ENCODE measurements at regions not wholly inside any gene's neighbourhood (a gene's known extent, or its start where the extent isn't known, plus 50 kb on each side); places are given as distances from the start of the nearest gene placed in this dataset.

GRCh38 chr7:17042211-17042610 is 160.4 kb upstream of the AGR3 start:
- DNase-seq (ENCODE audit: low read depth, low spot score) = no peak
- no peaks in the 10 kb centered on the region for H3K9me2 ChIP-seq (ENCODE audit: insufficient read depth)
- intact Hi-C loops (cut with micrococcal nuclease) = no loop called here
- H3K4me3 ChIP-seq (replicated peaks in 1 of 2; ENCODE audit: low read depth in 1 of 2, low read length in 2 of 2) = no peak overlapping the region
- CTCF ChIA-PET = no interaction called here
- H3K4me1 ChIP-seq (ENCODE audit: control insufficient read depth in 1 of 2, insufficient read depth in 2 of 2, low read length in 2 of 2) = peaks cover 0 to 2% of the 10 kb centered on the region in 2 experiments; a peak in 1 of 4 replicates
- H3K27ac ChIP-seq (ENCODE audit: low read depth, low read length) = no peak overlapping the region
- H3K9me3 ChIP-seq (ENCODE audit: control insufficient read depth in 1 of 2, insufficient read depth in 1 of 2, low read depth in 1 of 2, low read length in 2 of 2) = no peaks in the 10 kb centered on the region
- no peak for TF ChIP-seq CBX3 (IDR thresholded peaks at IDR 0.05; ENCODE audit: low read depth)
- H4K20me1 ChIP-seq (ENCODE audit: insufficient read depth) = no peaks in the 10 kb centered on the region
- H3K9ac ChIP-seq (ENCODE audit: low read length) = no peak overlapping the region
- BruUV-seq (replicated peaks) = no TSS peak
- no peak for ATAC-seq
- POLR2A ChIA-PET = no interaction called here
- RAD21 ChIA-PET (ENCODE audit: low non-redundant PET in 1 of 2, low total read pairs in 2 of 2, uncharacterized antibody in 2 of 2, unreplicated experiment in 2 of 2) = no interaction called here
- peak overlapping the region; percentile 6 for H2AFZ ChIP-seq (ENCODE audit: low read depth, low read length, poor library complexity, severe bottlenecking)
- no peaks in the 10 kb centered on the region for H3K79me2 ChIP-seq (ENCODE audit: insufficient read depth, low read length)
- no peaks in the 10 kb centered on the region for H3K27me3 ChIP-seq (ENCODE audit: insufficient read depth, low read length)
- no peaks in the 10 kb centered on the region for H3K36me3 ChIP-seq (ENCODE audit: control insufficient read depth in 1 of 2, insufficient read depth in 2 of 2, low read length in 2 of 2)
- H3K4me2 ChIP-seq (ENCODE audit: low read length) = no peak overlapping the region

- Histone ChIP-seq H3K27me3 (ENCODE audit: insufficient read depth, low read length) (no peaks in the 10 kb centered on the region), H2AFZ (ENCODE audit: low read depth, low read length, poor library complexity, severe bottlenecking) (no peak overlapping the region), H3K9me2 (ENCODE audit: insufficient read depth) (no peaks in the 10 kb centered on the region), H3K4me1 (ENCODE audit: control insufficient read depth in 1 of 2, insufficient read depth in 2 of 2, low read length in 2 of 2) (peaks cover 0 to 2% of the 10 kb centered on the region in 2 experiments; a peak in 1 of 4 replicates), H3K9me3 (ENCODE audit: control insufficient read depth in 1 of 2, insufficient read depth in 1 of 2, low read depth in 1 of 2, low read length in 2 of 2) (no peaks in the 10 kb centered on the region), H4K20me1 (ENCODE audit: insufficient read depth) (no peaks in the 10 kb centered on the region), H3K4me2 (ENCODE audit: low read length) (no peak overlapping the region), H3K4me3 (replicated peaks in 1 of 2; ENCODE audit: low read depth in 1 of 2, low read length in 2 of 2) (no peak overlapping the region), H3K9ac (ENCODE audit: low read length) (no peak overlapping the region), H3K79me2 (ENCODE audit: insufficient read depth, low read length) (no peaks in the 10 kb centered on the region), H3K27ac (ENCODE audit: low read depth, low read length) (no peak overlapping the region), H3K36me3 (ENCODE audit: control insufficient read depth in 1 of 2, insufficient read depth in 2 of 2, low read length in 2 of 2) (no peaks in the 10 kb centered on the region)
- no TSS peak for BruUV-seq (replicated peaks)
- intact Hi-C loops (cut with micrococcal nuclease) = no loop called here
- RAD21 ChIA-PET (ENCODE audit: low non-redundant PET in 1 of 2, low total read pairs in 2 of 2, uncharacterized antibody in 2 of 2, unreplicated experiment in 2 of 2) = no interaction called here
- CTCF ChIA-PET = no interaction called here
- ATAC-seq (no peak), DNase-seq (ENCODE audit: low read depth, low spot score) (no peak)
- TF ChIP-seq ELF1 (IDR thresholded peaks at IDR 0.05; ENCODE audit: borderline replicate concordance, low read depth) (no peak), ZNF274 (IDR thresholded peaks at IDR 0.05; ENCODE audit: low read depth, low read length) (no peak), FOSL1 (IDR thresholded peaks at IDR 0.05; ENCODE audit: low read depth) (no peak), SIN3A (IDR thresholded peaks at IDR 0.05; ENCODE audit: low read depth) (no peak)
- POLR2A ChIA-PET = no interaction called here
Observed at GRCh38 chr7:17043012-17043877, 161.5 kb upstream of the AGR3 start.

All from HCT116 (cell line).